Urothelium cell line (cell line): ENCODE measurements at regions not wholly inside any gene's neighbourhood (a gene's known extent, or its start where the extent isn't known, plus 50 kb on each side); places are given as distances from the start of the nearest gene placed in this dataset.
"Not testable (repeated sequence)": the region's sequence is repeated elsewhere in the genome, so short reads cannot be mapped to it uniquely, and the experiment has no call there.

Experiments used
- DNase-seq: peaks from one replicate; pipeline ENCODE4 v3.0.0; 2011; ENCODE audit warnings: low spot score, mixed read lengths
- FAIRE-seq: peaks from 2 replicates; lab custom pipeline; 2011; peaks lifted over from hg19 to GRCh38; lab: Jason Lieb, UNC

DNA sequence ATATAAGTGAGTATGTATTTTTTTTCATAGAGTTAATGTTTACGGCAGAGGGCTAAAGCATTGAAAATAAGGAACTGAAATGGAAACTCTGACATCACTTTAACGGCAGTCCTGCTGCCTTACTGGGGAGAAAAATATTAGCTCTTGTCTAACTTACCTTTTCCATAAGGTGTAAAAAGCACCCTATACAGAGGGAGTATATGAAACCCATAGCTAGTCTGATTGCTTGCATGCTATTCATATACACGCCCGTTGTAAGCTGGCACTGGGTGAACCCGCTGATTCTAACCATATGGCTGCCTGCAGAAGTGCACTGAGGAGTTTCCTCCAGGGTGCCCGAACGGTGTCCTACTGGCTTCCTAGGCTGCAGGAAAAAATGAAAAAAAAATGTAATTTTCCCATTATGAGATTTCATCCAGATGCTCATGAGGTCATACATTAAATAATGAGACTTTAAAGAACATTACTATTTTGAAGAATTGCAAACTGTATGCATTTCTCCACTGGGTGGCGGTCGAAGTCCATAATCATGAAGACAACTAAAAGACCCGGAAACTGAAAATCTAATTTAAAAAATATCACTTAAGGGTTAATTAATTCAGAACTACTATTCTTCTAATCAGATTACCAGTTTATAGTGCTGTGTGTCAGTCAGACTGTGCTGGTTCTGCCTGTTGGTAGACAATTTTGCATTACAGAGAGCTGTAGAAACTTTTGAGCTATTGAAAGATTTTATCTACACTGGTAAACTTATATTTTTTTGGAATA lies 144.7 kb downstream of the ALX1 start:
- DNase-seq (no peak), FAIRE-seq (no peak)

DNA sequence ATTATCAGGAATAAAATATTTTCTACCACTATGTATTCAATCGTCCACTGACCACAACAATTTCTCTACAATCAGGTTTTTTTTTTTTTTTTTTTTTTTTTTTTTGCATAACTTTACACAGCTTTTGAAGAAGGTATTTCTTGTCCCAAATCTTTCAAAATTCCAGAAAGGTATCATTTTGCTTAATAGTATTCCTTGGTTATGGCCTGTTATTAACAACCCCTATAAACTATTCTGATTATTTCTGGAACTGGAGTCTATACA lies 145.3 kb downstream of the ALX1 start:
- no peak for FAIRE-seq
- DNase-seq = no peak

DNA sequence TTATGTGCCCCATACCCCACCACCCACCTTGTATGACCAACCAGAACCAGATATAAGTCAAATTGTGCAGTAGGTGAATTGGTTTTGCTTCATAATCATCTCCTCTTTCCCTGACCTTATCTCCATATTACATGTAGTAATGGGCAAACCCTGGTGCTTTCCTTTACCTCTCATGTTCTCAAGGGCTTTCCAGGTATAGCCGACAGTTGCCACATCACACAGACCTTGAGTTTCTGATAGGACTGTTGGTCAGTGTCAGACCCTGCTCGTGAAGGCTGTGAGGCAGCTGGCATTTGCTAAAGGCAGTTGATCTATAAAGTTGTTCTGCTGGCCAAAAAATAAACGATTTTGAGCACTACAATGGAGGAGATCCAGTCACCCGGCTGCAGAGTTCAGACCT lies 145.9 kb downstream of the ALX1 start:
- DNase-seq (no peak), FAIRE-seq (no peak)

DNA sequence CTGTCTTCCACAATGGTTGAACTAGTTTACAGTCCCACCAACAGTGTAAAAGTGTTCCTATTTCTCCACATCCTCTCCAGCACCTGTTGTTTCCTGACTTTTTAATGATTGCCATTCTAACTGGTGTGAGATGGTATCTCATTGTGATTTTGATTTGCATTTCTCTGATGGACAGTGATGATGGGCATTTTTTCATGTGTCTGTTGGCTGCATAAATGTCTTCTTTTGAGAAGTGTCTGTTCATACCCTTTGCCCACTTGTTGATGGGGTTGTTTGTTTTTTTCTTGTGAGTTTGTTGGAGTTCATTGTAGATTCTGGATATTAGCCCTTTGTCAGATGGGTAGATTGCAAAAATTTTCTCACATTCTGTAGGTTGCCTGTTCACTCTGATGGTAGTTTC lies 153.1 kb downstream of the ALX1 start:
- FAIRE-seq = not testable (repeated sequence)

DNA sequence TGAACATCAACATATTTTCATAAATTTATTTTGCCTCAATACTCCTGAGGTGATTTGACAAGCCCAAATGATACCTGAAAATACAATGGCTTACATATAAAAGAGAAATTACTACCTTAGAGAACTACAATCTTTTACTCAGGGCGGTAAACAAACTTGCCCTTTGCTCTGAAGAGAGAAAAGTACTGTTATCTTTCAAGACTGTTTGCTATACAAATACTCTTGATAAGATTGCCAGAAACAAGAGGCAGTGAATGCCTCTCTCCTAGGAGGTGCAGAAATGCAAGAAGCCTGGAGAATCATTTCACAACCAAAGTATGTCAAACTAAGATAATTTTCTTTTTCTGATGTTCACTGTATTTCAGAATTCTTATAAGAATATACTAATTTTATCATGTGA lies 160.3 kb downstream of the ALX1 start:
- FAIRE-seq (no peak), DNase-seq (no peak)

More for the DNA sequence above, 153.1 kb downstream of the ALX1 start:
- not testable (repeated sequence) for DNase-seq

DNA sequence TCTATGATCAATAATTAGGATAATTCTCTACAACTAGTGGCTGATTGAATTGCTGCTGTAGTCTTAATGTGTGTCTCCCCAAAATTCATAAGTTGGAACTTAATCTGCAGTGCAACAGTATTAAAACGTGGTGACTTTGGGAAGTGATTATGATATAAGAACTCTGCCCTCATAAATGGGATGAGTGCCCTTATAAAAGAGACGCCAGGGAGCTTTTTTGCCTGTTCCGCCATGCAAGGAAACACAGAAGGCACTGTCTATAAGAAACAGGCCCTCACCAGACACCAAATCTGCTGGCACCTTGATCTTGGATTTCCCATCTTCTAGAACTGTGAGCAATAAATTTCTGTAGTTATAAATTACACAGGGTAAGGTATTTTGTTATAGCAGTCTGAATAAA lies 161.0 kb downstream of the ALX1 start:
- no peak for DNase-seq
- FAIRE-seq = no peak

DNA sequence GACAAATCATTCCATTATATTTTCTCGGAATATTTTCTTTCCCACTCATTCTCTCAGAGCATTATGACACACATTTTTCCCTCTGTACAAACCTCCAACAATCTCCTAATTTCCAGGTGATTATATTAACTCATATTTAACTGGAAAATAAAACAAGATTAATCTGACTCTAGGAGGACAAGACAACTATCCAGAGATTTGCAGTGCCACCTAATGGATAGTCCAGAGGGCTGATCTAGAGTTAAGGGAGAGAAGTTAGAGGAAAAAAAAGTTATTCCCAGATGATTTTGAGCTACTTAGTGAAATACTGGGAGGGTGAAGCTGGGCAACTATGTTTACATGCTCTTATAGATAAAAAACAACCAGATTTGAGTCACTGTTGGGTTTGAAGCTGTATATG lies 161.7 kb downstream of the ALX1 start:
- DNase-seq (peak; percentile 6), FAIRE-seq (no peak)

DNA sequence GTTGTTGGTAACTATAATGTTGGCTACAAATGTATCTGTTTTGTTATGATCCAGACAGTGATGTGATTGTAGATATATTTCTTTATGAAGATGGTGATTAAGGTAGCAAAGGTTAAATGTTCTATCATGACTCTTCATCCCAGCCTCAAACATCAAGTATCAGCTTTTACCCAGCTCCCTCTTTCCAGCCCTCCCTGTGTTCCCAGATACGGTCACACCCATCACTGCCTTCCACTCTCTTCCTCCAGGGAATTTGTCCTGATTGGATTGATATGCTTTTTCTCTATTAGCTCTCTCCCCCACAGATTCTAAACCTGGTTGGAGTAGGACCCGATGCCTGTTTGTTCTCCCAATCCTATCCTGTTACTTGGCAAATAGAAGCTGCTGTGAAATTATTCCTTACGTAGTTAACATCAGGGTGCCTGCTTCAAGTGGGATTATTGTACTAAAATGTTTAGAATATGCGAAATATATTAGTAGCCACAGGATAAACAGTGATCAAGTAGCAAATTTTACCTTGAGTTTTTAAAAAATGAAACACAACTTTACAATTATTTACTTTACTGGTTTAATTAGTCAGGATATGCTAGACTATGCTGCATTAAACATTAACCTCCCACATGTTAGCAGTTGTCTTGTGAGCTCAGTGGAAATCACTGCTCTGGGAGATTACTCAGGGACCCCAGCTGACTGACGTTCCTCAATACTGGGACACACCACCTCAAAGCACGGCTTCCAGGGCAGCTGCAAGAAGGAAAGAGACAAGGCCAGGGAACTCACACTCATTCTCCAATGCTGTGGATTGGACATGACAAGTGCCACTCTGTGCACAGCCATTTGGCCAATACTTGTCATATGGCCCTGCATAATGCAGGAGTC lies 165.3 kb downstream of the ALX1 start:
- DNase-seq (no peak), FAIRE-seq (no peak)

DNA sequence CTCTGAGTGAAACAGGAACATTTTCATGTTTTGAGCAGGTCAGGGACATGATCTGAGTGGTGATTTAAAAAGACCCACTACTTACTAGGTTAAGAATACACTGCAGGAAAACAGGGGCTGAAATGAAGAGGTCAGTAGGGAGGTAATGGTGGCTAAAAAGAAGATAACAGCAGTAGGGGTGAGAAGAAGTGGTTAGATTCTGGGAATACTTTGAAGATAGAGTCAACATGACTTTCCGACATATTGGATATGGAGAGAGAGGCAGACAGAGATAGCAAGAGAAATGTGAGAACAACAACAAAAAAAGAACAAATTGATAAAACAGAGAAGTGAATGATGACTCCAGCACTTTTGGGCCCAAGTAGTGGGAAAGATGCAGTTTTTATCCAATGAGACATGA lies 168.0 kb downstream of the ALX1 start:
- DNase-seq (no peak), FAIRE-seq (no peak)

DNA sequence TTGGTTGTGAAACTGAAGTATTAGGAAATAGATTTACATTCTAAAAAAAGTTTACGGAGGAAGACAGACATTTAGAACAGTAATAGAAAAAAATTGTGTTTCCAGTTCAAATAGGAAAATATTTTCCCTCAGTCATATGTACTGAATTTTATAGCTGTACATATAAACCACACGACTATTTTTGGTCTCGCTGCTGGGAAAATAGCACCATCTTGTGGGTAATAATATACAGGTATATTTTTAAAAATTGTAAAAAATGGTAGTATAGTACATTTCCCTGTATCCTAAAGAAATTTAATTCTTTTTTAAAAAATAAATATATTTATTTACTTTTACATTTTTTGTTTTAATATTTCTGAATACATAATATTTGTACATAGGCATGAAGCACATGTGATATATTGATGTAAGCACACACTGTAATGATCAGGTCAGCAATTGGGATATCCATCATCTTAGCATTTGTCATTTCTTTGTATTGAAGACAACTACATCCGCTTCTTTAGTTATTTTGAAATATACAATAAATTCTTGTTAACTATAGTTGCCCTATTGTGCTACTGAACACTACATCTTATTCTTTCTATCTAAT lies 168.6 kb downstream of the ALX1 start:
- DNase-seq = no peak
- no peak for FAIRE-seq

DNA sequence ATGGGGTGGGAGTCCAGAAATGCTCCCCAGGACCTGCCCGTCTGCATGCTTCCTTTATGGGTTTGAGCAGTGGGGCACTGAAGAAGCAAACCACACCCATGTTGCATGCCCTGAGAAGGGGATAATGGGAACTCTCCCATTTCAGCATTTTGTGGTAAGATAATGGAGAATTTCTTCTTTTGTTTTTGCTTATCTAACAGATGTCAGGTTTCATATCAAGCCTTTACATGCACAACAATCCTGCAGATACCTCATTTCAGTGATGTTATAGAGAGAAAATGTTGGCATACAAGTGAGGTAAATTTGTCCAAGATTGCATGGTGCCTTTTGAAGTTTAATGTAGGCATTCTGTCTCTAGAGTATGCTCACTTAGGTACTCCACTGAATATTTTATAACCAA lies 177.0 kb downstream of the ALX1 start:
- FAIRE-seq = no peak
- no peak for DNase-seq

DNA sequence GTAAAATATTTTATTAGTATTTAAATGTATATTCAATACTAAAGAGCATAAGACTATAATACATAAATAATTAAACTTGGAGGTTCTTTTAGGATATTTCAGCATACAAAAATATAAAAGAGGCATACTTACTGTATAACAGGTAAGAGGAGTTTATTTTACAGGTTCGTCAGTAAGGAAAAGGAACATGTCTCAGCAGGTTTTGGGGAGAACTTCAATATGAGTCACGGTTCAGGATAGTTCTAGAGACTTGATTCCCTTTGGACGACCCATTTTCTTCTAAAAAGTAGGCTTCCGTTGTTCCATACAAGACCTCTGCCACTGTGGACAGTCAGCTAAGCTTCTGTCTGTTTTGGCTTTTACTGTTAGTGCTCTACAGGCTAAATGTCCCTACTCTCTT lies 181.1 kb downstream of the ALX1 start:
- DNase-seq (no peak), FAIRE-seq (no peak)

DNA sequence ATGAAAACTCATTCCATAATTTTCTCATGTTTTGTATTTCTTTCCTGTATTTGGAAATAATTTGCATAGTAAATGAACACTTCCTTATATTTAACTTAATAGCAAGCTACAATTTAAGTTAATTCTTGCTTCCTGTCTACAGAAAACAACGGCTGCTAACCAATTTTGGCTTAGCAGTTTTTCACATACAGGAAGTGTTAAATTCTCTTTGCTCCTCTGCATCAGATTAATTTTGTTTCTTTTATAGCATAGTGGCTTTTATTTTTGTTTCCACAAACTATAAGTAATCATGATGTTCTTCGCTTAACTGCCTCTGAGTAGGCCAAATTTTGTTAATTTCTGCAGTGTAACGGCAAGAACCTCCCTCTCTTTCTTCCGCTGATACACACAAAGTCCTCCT lies 182.9 kb downstream of the ALX1 start:
- FAIRE-seq (no peak), DNase-seq (no peak)

DNA sequence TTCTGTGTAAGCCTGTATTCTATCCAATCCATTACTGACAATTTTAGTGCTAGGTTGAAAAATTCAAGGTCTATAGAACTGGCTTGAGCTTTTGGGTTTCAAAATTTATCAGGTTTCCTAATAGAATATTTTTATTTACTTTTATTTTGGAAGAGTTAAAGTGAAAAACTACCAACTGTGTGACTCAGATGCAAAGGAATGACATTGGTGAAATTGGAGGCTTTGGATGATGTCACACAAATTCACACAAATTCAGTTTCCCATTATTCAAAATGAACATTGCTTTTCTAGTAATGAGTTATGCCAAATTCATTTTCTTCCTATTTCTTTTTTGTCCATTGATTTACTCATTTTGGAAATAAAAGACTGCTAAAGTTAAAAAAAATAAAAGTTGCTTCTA lies 186.9 kb downstream of the ALX1 start:
- DNase-seq = no peak

DNA sequence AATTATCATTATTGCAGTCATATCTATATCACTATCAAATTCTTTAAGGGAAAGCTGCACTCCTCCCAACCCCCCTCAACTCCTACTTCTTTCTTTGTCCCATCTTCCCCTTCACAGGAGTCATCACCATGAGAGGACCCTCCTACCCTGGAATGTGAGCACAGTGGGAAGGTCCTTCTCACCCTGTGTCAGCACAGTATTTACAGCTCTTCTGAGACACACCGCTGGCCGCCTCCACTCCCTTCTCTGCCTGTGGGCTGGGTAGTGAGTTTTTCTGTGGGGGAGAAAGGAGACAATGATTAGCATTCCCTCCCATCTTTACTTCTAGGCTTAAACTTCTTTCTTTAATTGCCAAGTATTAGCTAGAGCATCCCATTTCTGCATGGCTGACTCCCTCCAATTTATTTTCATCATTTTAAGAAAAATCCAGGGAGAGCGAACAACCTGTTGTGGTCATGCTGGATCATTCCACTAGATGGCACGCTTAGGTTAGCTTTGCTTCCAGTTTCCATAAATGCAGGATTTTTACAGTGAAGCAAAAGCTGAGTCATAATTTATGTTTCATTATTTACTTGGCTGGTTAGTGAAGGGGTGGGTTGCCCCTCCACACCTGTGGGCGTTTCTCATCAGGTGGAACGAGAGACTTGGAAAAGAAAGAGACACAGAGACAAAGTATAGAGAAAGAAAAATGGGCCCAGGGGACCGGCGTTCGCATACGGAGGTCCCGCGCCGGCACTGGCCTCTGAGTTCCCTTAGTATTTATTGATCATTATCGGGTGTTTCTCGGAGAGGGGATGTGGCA lies 188.5 kb downstream of the ALX1 start:
- FAIRE-seq = no peak
- DNase-seq = peak; percentile 25

More for the DNA sequence above, 186.9 kb downstream of the ALX1 start:
- FAIRE-seq = no peak

DNA sequence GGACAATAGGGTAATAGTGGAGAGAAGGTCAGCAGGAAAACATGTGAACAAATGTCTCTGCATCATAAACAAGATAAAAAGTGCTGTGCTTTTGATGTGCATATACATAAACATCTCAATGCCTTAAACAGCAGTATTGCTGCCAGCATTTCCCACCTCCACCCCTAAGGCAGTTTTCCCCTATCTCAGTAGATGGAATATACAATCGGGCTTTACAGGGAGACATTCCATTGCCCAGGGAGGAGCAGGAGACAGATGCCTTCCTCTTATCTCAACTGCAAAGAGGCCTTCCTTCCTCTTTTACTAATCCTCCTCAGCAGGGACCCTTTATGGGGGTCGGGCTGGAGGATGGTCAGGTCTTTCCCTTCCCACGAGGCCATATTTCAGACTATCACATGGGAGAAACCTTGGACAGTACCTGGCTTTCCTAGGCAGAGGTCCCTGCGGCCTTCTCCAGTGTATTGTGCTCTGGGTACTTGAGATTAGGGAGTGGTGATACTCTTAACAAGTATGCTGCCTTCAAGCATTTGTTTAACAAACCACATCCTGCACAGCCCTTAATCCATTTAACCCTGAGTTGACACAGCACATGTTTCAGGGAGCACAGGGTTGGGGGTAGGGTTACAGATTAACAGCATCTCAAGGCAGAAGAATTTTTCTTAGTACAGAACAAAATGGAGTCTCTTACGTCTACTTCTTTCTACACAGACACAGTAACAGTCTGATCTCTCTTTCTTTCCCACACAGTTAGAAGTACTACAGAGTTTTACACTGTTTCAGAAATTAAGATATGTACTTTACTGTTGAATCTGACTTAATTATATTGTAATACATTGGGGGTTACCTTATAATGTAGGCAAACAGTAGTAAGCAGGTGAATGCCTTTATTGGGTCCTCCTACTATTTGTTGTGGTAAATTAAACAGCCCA lies 189.4 kb downstream of the ALX1 start:
- FAIRE-seq, DNase-seq: not testable (repeated sequence)

DNA sequence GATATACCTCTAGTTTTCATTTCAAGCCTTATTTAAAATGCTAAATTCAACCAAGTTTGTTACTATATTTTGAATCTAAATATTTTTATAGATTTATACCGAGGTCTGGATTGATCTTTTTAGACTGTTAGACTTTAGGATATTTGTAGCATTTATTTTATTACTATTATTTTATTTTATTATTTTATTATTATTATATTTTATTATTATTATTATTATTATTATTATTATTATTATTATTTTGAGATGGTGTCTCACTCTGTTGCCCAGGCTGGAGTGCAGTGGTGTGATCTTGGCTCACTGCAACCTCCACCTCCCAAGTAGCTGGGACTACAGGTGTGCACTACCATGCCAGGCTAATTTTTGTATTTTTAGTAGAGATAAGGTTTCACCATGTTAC lies 195.3 kb downstream of the ALX1 start:
- not testable (repeated sequence) for FAIRE-seq, DNase-seq

DNA sequence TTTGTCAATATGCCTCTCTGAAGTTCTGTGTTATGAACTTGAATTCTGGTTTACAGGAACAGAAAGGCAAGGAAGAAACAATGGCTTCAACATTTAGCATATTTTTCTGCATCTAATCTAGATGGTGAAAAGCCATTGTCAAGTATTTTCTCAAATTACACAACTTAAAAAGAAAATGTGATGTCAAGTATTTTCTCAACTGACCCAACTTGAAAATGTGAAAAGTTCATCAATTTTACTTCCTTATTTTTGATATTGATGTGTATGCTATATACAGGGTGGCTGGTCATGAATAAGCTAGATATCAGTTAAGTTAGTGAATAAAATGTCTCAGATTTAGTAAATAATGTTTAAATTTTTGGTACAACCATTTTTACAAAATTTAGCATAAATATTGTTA lies 196.7 kb downstream of the ALX1 start:
- DNase-seq (no peak), FAIRE-seq (no peak)

DNA sequence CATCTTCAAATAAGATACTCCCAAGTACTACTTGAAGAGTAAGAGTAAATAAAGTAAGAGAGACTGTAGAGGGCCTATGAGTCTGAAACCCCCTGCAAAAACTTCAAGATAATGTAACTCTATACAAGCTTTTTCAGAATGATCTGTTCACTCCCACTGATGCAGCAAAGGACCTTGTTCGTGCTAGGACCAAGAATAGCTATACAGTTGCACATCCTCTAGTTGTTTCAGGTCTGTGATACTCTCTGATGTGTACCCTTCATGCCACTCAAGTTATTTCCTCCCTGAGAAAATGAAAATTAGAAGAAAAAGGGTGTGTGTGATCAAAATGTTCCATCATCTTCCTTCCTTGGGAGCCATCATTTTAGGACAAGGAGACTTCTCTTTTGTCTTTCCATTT lies 204.4 kb downstream of the ALX1 start:
- no peak for FAIRE-seq
- no peak for DNase-seq

DNA sequence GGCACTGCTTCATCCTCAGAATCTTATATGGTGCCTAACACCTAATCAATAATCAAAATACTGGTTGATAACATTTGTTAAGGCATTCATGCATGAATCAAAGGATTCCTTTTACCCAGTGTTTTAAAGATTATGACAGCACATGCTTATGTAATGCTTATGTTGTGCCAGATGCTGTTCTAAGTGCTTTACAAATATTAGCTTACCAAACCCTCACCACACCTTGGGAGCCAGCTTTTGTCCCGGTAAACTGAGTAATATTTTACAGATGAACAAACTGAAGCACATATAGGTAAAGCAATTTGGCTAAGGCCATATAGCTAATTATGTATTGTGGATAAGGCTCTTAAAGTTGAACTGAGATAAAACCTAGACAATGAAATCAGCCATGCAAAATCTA lies 209.2 kb downstream of the ALX1 start:
- DNase-seq (no peak), FAIRE-seq (no peak)
